ENCODE measurements at regions not wholly inside any gene's neighbourhood (a gene's known extent, or its start where the extent isn't known, plus 50 kb on each side); places are given as distances from the start of the nearest gene placed in this dataset.

DNA sequence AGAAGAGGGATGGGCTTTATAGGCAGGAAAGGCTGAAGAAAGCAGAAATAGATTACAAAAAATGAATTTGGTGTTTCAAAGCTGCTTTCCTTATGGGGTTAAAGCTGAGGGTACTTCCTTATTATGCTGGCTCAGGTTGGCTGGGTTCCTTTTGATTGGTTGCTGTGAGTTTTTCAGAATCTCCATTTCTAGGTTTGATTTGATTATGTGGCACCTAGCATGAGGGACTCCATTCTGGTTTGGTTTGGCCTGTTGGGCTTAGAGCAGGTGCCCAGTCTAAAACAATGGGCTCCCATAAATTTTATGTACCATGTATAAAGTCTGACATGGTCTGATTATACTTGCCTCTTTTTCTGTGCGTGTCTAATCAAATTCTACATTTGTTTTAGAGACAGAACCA is 362.7 kb downstream of the CXCL12 start:
- no peak overlapping the region for H2AFZ ChIP-seq (ENCODE audit: low read length)
- no peak overlapping the region for H3K9ac ChIP-seq (ENCODE audit: low read depth, low read length, poor library complexity, severe bottlenecking)
- no peaks in the 10 kb centered on the region for H3K27me3 ChIP-seq (ENCODE audit: insufficient read depth, low read length, poor library complexity, severe bottlenecking)
- no peaks in the 10 kb centered on the region for H3K79me2 ChIP-seq (ENCODE audit: insufficient read depth, low read length)
- no peaks in the 10 kb centered on the region for H3K4me1 ChIP-seq (ENCODE audit: insufficient read depth, low read length, poor library complexity, severe bottlenecking)
- H3K4me2 ChIP-seq (ENCODE audit: low read depth, low read length, poor library complexity, severe bottlenecking) = no peak overlapping the region
- no peak for TF ChIP-seq EZH2phosphoT487 (IDR thresholded peaks at IDR 0.05; ENCODE audit: borderline replicate concordance)
- TF ChIP-seq, protein P1, sequence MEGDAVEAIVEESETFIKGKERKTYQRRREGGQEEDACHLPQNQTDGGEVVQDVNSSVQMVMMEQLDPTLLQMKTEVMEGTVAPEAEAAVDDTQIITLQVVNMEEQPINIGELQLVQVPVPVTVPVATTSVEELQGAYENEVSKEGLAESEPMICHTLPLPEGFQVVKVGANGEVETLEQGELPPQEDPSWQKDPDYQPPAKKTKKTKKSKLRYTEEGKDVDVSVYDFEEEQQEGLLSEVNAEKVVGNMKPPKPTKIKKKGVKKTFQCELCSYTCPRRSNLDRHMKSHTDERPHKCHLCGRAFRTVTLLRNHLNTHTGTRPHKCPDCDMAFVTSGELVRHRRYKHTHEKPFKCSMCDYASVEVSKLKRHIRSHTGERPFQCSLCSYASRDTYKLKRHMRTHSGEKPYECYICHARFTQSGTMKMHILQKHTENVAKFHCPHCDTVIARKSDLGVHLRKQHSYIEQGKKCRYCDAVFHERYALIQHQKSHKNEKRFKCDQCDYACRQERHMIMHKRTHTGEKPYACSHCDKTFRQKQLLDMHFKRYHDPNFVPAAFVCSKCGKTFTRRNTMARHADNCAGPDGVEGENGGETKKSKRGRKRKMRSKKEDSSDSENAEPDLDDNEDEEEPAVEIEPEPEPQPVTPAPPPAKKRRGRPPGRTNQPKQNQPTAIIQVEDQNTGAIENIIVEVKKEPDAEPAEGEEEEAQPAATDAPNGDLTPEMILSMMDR (conservative IDR thresholded peaks at IDR 0.05; ENCODE audit: low read length) = no peak
- no peaks in the 10 kb centered on the region for H4K20me1 ChIP-seq (ENCODE audit: insufficient read depth, low read length, poor library complexity, severe bottlenecking)
- no peak overlapping the region for H3K4me3 ChIP-seq (ENCODE audit: low read length, poor library complexity, severe bottlenecking)
- no peaks in the 10 kb centered on the region for H3K9me2 ChIP-seq (replicated peaks; ENCODE audit: low read depth, low read length)
- H3K36me3 ChIP-seq (ENCODE audit: insufficient read depth, low read length) = no peaks in the 10 kb centered on the region
- H3F3A ChIP-seq (ENCODE audit: low read depth) = no peaks in the 10 kb centered on the region
- H3K9me3 ChIP-seq (ENCODE audit: insufficient read depth, low read depth, low read length) = no peaks in the 10 kb centered on the region

DNA sequence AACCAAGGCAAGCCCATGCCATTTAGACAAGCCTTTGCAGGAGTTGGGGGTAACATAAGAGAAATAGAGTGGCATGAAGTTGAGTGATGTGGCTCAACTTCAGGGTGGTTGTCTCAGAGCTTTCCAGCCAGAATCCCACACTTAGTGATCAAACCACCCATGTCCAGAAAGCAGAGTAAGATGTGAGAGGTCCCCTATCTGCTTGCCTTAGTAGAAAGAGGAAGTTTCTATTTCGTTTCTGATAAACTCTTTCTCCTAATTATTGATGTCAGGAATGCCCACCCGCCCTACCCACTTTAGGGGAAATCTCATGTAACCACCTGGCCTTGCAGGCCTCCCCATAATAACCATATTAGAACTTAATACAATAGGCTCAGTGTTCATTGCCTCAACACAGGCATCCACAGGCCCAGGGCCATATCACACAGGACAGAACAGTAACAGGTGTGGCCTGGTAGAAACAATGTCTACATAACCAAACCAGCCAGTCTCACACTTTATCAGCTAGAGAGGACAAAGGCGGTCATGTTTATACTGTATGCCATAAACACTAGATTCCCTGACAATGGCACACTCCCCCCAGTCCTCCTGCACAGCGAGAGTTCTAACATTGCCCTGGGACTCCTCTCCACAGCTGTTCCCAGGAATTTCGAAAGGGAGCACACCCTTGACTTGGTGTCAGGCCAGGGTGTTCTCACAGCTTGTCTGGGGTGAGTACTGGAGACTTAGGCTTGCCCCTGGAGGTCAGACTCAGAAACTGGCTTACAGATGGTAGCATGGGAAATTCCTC is 364.4 kb downstream of the CXCL12 start:
- no peak overlapping the region for H3K9ac ChIP-seq (ENCODE audit: low read depth, low read length, poor library complexity, severe bottlenecking)
- no peaks in the 10 kb centered on the region for H3K27me3 ChIP-seq (ENCODE audit: insufficient read depth, low read length, poor library complexity, severe bottlenecking)
- no peak for TF ChIP-seq EZH2phosphoT487 (IDR thresholded peaks at IDR 0.05; ENCODE audit: borderline replicate concordance)
- TF ChIP-seq, protein P1 (conservative IDR thresholded peaks at IDR 0.05; ENCODE audit: low read length) = no peak

DNA sequence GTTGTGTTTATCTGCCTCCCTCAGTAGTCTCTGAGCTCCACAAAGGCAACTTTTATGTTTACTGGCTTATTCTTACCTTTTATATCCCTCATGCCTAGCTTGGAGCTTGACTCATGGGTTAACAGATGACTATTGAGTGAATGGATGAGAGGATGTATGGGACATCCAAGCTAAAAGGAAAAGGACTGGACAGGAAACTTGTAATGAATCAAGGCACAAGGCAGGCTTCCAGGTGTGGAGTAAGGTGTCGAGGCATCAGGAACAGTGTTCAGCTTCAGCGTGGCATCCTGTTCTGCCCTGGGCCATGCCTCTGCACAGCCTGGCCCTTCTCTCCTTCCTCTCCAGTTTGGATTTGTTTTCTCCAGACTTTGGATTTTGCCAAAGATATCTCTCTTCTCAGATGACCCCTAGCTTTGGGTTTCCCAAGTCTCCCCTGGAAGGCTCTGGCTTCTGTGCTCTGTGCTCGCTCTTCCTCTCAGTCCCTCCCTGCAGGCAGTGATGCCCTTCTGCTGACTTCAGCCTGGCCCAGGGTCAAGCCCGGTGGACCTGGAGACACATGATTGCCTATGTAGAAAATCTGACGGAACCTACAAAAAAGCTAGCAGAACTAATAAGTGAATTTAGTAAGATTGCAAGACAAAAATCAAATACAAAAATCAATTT is 367.3 kb downstream of the CXCL12 start:
- H3K4me1 ChIP-seq (ENCODE audit: insufficient read depth, low read length, poor library complexity, severe bottlenecking) = no peaks in the 10 kb centered on the region

More for the DNA sequence above, 364.4 kb downstream of the CXCL12 start:
- Histone ChIP-seq H3K4me3 (ENCODE audit: low read length, poor library complexity, severe bottlenecking) (no peak overlapping the region), H3K4me1 (ENCODE audit: insufficient read depth, low read length, poor library complexity, severe bottlenecking) (no peaks in the 10 kb centered on the region), H3K36me3 (ENCODE audit: insufficient read depth, low read length) (no peaks in the 10 kb centered on the region), H3F3A (ENCODE audit: low read depth) (no peaks in the 10 kb centered on the region), H3K9me3 (ENCODE audit: insufficient read depth, low read depth, low read length) (no peaks in the 10 kb centered on the region), H4K20me1 (ENCODE audit: insufficient read depth, low read length, poor library complexity, severe bottlenecking) (no peaks in the 10 kb centered on the region), H2AFZ (ENCODE audit: low read length) (no peak overlapping the region), H3K4me2 (ENCODE audit: low read depth, low read length, poor library complexity, severe bottlenecking) (no peak overlapping the region), H3K9me2 (replicated peaks; ENCODE audit: low read depth, low read length) (no peaks in the 10 kb centered on the region), H3K79me2 (ENCODE audit: insufficient read depth, low read length) (no peaks in the 10 kb centered on the region)

More for the DNA sequence above, 367.3 kb downstream of the CXCL12 start:
- Histone ChIP-seq H3K4me3 (ENCODE audit: low read length, poor library complexity, severe bottlenecking) (no peak overlapping the region), H3K9me2 (replicated peaks; ENCODE audit: low read depth, low read length) (no peaks in the 10 kb centered on the region), H3K4me2 (ENCODE audit: low read depth, low read length, poor library complexity, severe bottlenecking) (no peak overlapping the region), H3K27me3 (ENCODE audit: insufficient read depth, low read length, poor library complexity, severe bottlenecking) (no peaks in the 10 kb centered on the region), H3K79me2 (ENCODE audit: insufficient read depth, low read length) (no peaks in the 10 kb centered on the region), H3F3A (ENCODE audit: low read depth) (no peaks in the 10 kb centered on the region), H2AFZ (ENCODE audit: low read length) (no peak overlapping the region), H3K36me3 (ENCODE audit: insufficient read depth, low read length) (no peaks in the 10 kb centered on the region), H3K9me3 (ENCODE audit: insufficient read depth, low read depth, low read length) (no peaks in the 10 kb centered on the region), H3K9ac (ENCODE audit: low read depth, low read length, poor library complexity, severe bottlenecking) (no peak overlapping the region), H4K20me1 (ENCODE audit: insufficient read depth, low read length, poor library complexity, severe bottlenecking) (no peaks in the 10 kb centered on the region)
- no peak for TF ChIP-seq EZH2phosphoT487 (IDR thresholded peaks at IDR 0.05; ENCODE audit: borderline replicate concordance)
- TF ChIP-seq, protein P1 (conservative IDR thresholded peaks at IDR 0.05; ENCODE audit: low read length) = no peak
